Body of pancreas (tissue), 4 donors: ENCODE measurements at regions not wholly inside any gene's neighbourhood (a gene's known extent, or its start where the extent isn't known, plus 50 kb on each side); places are given as distances from the start of the nearest gene placed in this dataset.

ENCODE experiments used
- POLR2A ChIP-seq, 3 donors: fragments of 450-650 bp; IDR thresholded peaks; one replicate each; pipeline ENCODE4 v1.6.1; 2016; ENCODE audit warnings: antibody characterized with exemption in 3 of 3, mild to moderate bottlenecking in 2 of 3
- TF ChIP-seq, protein P1 (sequence below), 7 experiments: fragments of 450-650 bp in 4 of 7; fragments of 200-600 bp in 3 of 7; sonication (generic) in 3 of 7; IDR thresholded peaks; one replicate each; pipeline ENCODE4 v1.5.1; 2016 to 2019; ENCODE audit warnings: antibody characterized with exemption in 7 of 7

DNA sequence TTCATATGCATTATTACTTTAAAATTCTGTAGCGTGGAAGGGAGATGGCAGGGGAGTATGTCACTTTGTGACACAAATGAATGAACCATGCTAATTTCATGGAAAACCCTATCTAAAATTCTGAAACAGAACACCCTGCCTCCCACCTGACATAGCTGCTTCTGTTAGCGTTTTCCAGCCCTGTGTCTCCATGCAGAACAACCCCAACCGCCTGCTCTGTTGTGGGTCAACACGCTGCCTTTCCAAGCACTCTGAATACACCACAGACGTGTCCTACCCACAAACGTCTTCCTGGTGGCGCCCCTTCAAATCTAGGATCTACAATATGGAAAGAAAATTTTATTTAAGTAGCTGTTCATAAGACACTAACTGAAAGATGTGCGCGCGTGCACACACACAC lies 238.6 kb downstream of the TRIML1 start:
- TF ChIP-seq, protein P1, sequence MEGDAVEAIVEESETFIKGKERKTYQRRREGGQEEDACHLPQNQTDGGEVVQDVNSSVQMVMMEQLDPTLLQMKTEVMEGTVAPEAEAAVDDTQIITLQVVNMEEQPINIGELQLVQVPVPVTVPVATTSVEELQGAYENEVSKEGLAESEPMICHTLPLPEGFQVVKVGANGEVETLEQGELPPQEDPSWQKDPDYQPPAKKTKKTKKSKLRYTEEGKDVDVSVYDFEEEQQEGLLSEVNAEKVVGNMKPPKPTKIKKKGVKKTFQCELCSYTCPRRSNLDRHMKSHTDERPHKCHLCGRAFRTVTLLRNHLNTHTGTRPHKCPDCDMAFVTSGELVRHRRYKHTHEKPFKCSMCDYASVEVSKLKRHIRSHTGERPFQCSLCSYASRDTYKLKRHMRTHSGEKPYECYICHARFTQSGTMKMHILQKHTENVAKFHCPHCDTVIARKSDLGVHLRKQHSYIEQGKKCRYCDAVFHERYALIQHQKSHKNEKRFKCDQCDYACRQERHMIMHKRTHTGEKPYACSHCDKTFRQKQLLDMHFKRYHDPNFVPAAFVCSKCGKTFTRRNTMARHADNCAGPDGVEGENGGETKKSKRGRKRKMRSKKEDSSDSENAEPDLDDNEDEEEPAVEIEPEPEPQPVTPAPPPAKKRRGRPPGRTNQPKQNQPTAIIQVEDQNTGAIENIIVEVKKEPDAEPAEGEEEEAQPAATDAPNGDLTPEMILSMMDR (IDR thresholded peaks at IDR 0.05) = no peak
- TF ChIP-seq POLR2A (IDR thresholded peaks at IDR 0.05) = no peak
